Lower lobe of right lung (tissue), 2 donors: ENCODE measurements at regions not wholly inside any gene's neighbourhood (a gene's known extent, or its start where the extent isn't known, plus 50 kb on each side); places are given as distances from the start of the nearest gene placed in this dataset.

Source experiments
- ATAC-seq, 2 donors: fragments of 200-7000 bp; cut with Tn5 transposase; one replicate each; pipeline ENCODE4 v1.9.1; 2020 to 2022; ENCODE audit warnings: mild to moderate bottlenecking in 2 of 2, moderate library complexity in 2 of 2
- DNase-seq: peaks from one replicate; pipeline ENCODE4 v3.0.0-alpha.2; 2020
- H3K27ac ChIP-seq: fragments of 200-600 bp; one replicate; pipeline ENCODE4 v1.8.0; 2022
- H3K27me3 ChIP-seq: fragments of 200-600 bp; one replicate; pipeline ENCODE4 v1.8.0; 2022; ENCODE audit warnings: low read depth
- H3K36me3 ChIP-seq: fragments of 200-600 bp; one replicate; pipeline ENCODE4 v1.8.0; 2022; ENCODE audit warnings: mild to moderate bottlenecking
- H3K4me1 ChIP-seq: fragments of 200-600 bp; one replicate; pipeline ENCODE4 v1.8.0; 2022
- H3K4me3 ChIP-seq: fragments of 200-600 bp; one replicate; pipeline ENCODE4 v1.8.0; 2022; ENCODE audit warnings: mild to moderate bottlenecking
- H3K9me3 ChIP-seq: fragments of 200-600 bp; one replicate; pipeline ENCODE4 v1.8.0; 2022
- intact Hi-C: fragments of 100-400 bp; cut with DNase I; formaldehyde crosslinking; loops from one replicate; pipeline ENCODE4 v1.11.0; 2022
- TF ChIP-seq, protein P1 (sequence below): fragments of 200-600 bp; IDR thresholded peaks from one replicate; pipeline ENCODE4 v1.8.0; 2022; ENCODE audit warnings: antibody characterized with exemption, mild to moderate bottlenecking
- donor health status: DM: no; HTN: yes; CAD: no; lungs with severe emphysema.

DNA sequence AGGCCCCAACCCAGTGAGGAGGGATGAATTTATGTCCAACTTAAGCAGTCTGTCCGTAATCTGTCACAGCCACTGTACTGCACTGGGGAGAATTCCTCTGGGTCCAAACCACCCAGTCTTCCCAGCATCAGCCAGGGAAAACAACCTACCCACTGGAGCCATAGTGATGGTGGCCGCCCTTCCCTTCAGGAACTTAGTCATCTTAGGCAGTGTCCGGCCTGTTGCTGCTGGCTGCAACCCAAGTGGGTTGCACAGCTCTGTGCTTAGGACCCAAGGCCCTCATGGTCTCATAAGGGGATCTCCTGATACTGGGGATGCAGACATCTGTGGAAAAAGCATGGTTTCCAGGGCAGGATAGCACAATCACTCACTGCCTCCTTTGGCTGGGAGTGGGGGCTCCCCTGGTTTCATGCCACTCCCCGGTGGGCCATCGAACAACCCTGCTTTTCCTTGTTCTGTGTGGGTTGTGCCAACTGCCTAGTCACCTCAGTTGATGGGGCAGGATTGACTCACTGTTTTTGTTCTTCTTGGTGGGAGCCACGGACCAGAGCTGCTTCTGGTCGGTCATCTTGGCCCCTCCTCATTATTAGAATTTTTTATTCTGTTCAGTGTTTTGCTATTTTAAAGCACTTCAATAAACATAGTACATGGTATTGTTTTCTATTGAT lies 591.9 kb downstream of the DOK5 start:
- no peak for ATAC-seq

DNA sequence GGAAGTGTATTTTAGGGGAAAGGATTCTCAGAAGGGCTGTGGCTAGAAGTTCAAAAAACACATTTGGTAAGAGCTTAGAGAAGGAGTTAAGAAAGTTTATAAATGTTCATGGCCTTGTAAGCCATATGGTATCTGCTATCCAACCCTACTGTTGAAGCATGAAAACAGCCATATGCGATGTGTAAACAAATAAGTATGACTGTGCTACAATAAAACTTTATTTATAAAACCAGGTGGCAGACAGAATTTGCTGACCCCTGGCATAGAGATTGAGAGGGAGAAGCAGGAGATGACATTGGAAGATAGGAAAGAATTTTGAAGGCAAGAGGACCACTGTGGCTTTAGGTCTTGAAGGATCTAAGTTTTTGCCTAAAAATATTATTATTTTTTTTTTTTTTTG lies 583.5 kb downstream of the DOK5 start:
- no peak for ATAC-seq
- intact Hi-C loops: no loop called here
- Histone ChIP-seq H3K4me3 (no peak overlapping the region), H3K27me3 (no peaks in the 10 kb centered on the region), H3K36me3 (no peaks in the 10 kb centered on the region), H3K4me1 (no peaks in the 10 kb centered on the region), H3K27ac (no peak overlapping the region), H3K9me3 (no peaks in the 10 kb centered on the region)
- TF ChIP-seq, protein P1, sequence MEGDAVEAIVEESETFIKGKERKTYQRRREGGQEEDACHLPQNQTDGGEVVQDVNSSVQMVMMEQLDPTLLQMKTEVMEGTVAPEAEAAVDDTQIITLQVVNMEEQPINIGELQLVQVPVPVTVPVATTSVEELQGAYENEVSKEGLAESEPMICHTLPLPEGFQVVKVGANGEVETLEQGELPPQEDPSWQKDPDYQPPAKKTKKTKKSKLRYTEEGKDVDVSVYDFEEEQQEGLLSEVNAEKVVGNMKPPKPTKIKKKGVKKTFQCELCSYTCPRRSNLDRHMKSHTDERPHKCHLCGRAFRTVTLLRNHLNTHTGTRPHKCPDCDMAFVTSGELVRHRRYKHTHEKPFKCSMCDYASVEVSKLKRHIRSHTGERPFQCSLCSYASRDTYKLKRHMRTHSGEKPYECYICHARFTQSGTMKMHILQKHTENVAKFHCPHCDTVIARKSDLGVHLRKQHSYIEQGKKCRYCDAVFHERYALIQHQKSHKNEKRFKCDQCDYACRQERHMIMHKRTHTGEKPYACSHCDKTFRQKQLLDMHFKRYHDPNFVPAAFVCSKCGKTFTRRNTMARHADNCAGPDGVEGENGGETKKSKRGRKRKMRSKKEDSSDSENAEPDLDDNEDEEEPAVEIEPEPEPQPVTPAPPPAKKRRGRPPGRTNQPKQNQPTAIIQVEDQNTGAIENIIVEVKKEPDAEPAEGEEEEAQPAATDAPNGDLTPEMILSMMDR: no peak
- DNase-seq: no peak

More for the DNA sequence above, 591.9 kb downstream of the DOK5 start:
- intact Hi-C loops: no loop called here
- TF ChIP-seq, protein P1: no peak
- no peak for DNase-seq
- no peaks in the 10 kb centered on the region for H3K27me3 ChIP-seq
- H3K36me3 ChIP-seq: no peaks in the 10 kb centered on the region
- no peaks in the 10 kb centered on the region for H3K9me3 ChIP-seq
- no peak overlapping the region for H3K4me3 ChIP-seq
- no peaks in the 10 kb centered on the region for H3K4me1 ChIP-seq
- H3K27ac ChIP-seq: no peak overlapping the region

DNA sequence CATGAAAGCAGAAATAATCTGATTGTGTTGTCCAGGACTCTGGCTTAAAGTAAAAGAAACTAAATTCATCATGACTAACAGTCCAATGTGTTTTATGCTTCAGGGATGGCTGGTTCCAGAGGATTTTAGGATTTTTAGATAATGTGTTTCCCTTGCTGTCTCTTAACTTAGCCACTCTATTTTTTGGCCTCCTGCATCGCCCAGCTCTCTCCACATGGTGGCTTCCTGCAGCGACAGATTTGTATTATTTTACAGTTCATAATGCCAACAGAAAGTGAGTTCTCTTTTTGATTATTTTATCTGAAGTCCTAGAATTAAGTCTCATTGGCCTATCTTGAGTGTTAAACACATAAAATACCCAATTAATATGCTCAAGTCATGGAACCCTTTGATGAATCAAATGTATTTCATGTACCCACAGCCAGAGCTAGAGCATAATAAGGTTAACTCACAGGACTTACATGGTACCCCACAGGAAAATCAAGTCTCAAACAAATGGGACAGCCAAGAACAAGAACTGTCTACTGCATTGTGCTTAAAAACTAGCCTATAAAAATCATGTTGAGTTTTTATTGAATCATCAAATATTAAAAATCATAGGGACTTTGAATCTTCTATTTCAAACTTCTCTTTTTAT lies 582.5 kb downstream of the DOK5 start:
- no peaks in the 10 kb centered on the region for H3K36me3 ChIP-seq
- no peak for ATAC-seq
- no peak overlapping the region for H3K4me3 ChIP-seq
- no peaks in the 10 kb centered on the region for H3K27me3 ChIP-seq
- no peak for DNase-seq
- no peaks in the 10 kb centered on the region for H3K9me3 ChIP-seq
- TF ChIP-seq, protein P1: peak; percentile 14
- H3K4me1 ChIP-seq: no peaks in the 10 kb centered on the region
- H3K27ac ChIP-seq: no peak overlapping the region
- intact Hi-C loops: no loop called here

DNA sequence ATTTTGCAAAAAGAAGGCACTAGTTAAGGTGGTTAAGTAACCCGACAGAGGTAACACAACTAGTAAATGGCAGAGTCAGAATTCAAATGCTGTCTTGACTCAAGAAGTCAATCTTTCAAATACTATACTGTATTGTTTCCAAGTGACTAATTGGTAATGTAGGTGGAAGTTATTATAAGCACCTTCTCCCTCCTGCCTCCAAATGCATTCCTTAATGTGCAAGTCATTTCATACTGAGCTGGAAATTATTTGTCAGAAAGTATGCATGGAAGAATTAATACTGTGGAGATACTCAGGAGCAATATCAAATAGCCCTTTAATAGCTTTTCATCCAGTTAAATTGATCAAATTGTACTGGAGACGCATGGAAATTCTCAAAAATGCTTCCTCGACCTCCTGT lies 579.1 kb downstream of the DOK5 start:
- TF ChIP-seq, protein P1: no peak
- H3K9me3 ChIP-seq: no peaks in the 10 kb centered on the region
- no peaks in the 10 kb centered on the region for H3K36me3 ChIP-seq
- no peak for ATAC-seq
- H3K4me1 ChIP-seq: no peaks in the 10 kb centered on the region
- intact Hi-C loops: no loop called here
- DNase-seq: no peak
- no peak overlapping the region for H3K27ac ChIP-seq
- no peaks in the 10 kb centered on the region for H3K27me3 ChIP-seq
- no peak overlapping the region for H3K4me3 ChIP-seq

DNA sequence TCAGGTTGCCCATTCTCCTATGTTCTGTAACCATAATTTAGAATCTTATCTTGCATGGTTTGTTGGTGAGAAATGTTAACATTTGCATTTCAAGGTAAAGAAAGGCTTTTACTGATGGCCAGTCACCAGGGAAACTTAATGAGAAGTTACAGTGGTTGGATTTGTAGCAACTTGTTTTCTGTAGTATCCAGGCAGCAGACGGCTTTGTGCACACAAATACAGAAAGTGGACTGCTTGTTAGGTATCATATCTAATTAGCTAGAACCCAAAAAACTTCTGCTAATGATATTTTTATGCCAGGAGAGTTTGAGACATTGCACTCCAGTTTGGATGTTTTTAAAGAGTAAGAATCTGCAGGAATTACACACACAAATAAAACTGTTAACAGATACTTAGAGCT lies 578.0 kb downstream of the DOK5 start:
- H3K27ac ChIP-seq: no peak overlapping the region
- intact Hi-C loops: no loop called here
- H3K36me3 ChIP-seq: no peaks in the 10 kb centered on the region
- no peaks in the 10 kb centered on the region for H3K9me3 ChIP-seq
- DNase-seq: no peak
- H3K4me3 ChIP-seq: no peak overlapping the region
- no peaks in the 10 kb centered on the region for H3K27me3 ChIP-seq
- H3K4me1 ChIP-seq: no peaks in the 10 kb centered on the region
- no peak for ATAC-seq
- TF ChIP-seq, protein P1: no peak
